HCT116 (cell line): ENCODE measurements at regions not wholly inside any gene's neighbourhood (a gene's known extent, or its start where the extent isn't known, plus 50 kb on each side); places are given as distances from the start of the nearest gene placed in this dataset.

ENCODE experiments used
- ATAC-seq: fragments of 200-7000 bp; cut with Tn5 transposase; 2 replicates; pipeline ENCODE4 v1.9.1; 2020; ENCODE audit warnings: mild to moderate bottlenecking, moderate library complexity
- BruUV-seq: library from RNA; stranded (reverse); fragments of 400-500 nt; replicated peaks from 2 replicates; lab custom pipeline; 2021; lab: Mats Ljungman, UMichigan
- CTCF ChIA-PET: fragments of 300-600 bp; sonication (Branson Sonifier 250); formaldehyde crosslinking; loops from one replicate; lab custom pipeline; 2021; ENCODE audit warnings: antibody characterized with exemption; lab: Charles Lee
- POLR2A ChIA-PET: fragments of 300-600, 350-600 bp; sonication (Branson Sonifier 250); formaldehyde crosslinking; loops from one replicate; lab custom pipeline; 2021; ENCODE audit warnings: antibody characterized with exemption; lab: Charles Lee
- RAD21 ChIA-PET, 2 experiments: fragments of 300-600 bp; sonication (Branson Sonifier 250); formaldehyde crosslinking; loops; one replicate each; lab custom pipeline; 2023; ENCODE audit warnings: low total read pairs in 2 of 2; ENCODE audit not compliant: uncharacterized antibody in 2 of 2, unreplicated experiment in 2 of 2, low non-redundant PET in 1 of 2; lab: Charles Lee
- DNase-seq: peaks from one replicate; pipeline ENCODE4 v3.0.0-alpha.2; 2010; ENCODE audit warnings: low read depth, low spot score
- H2AFZ ChIP-seq: fragments of 200-600 bp; shearing (Covaris generic), sonication (generic); 2 replicates; pipeline ENCODE4 v1.6.1; 2017; ENCODE audit warnings: low read depth, mixed run types, mixed read lengths, antibody characterized with exemption, low read length; ENCODE audit not compliant: poor library complexity, severe bottlenecking
- H3K27ac ChIP-seq: 2 replicates; pipeline ENCODE4 v1.5.1; 2012; ENCODE audit warnings: low read depth, low read length
- H3K27me3 ChIP-seq: fragments of 200-600 bp; sonication (generic); 2 replicates; pipeline ENCODE4 v1.6.1; 2016; ENCODE audit warnings: mixed run types, low read length, mixed read lengths; ENCODE audit not compliant: insufficient read depth
- H3K36me3 ChIP-seq, 2 experiments: fragments of 200-500 bp in 1 of 2; fragments of 200-600 bp in 1 of 2; sonication (Bioruptor generic) in 1 of 2; sonication (generic) in 1 of 2; 2 replicates each; pipeline versions ENCODE4 v1.5.1 to v1.6.1; 2014 to 2016; ENCODE audit warnings: low read length in 2 of 2, inconsistent platforms in 1 of 2, mixed read lengths in 1 of 2, mixed run types in 1 of 2; ENCODE audit not compliant: insufficient read depth in 2 of 2, control insufficient read depth in 1 of 2
- H3K4me1 ChIP-seq, 2 experiments: fragments of 200-600 bp in 1 of 2; sonication (generic) in 1 of 2; 2 replicates each; pipeline versions ENCODE4 v1.5.1 to v1.6.1; 2012 to 2017; ENCODE audit warnings: low read length in 2 of 2, inconsistent platforms in 1 of 2, mild to moderate bottlenecking in 1 of 2, mixed read lengths in 1 of 2, mixed run types in 1 of 2, moderate library complexity in 1 of 2; ENCODE audit not compliant: insufficient read depth in 2 of 2, control insufficient read depth in 1 of 2
- H3K4me2 ChIP-seq: fragments of 200-600 bp; sonication (generic); 2 replicates; pipeline ENCODE4 v1.6.1; 2017; ENCODE audit warnings: mixed run types, low read length, mixed read lengths
- H3K4me3 ChIP-seq, 2 experiments: fragments of 200-600 bp in 1 of 2; sonication (generic) in 1 of 2; replicated peaks in 1 of 2; 2 replicates each; pipeline ENCODE4 v1.5.1; 2011 to 2016; ENCODE audit warnings: low read length in 2 of 2, control low read depth in 1 of 2, low read depth in 1 of 2, mild to moderate bottlenecking in 1 of 2, mixed read lengths in 1 of 2, mixed run types in 1 of 2
- H3K79me2 ChIP-seq: fragments of 200-600 bp; sonication (generic); 2 replicates; pipeline ENCODE4 v1.6.1; 2017; ENCODE audit warnings: mild to moderate bottlenecking, mixed run types, low read length, moderate library complexity, mixed read lengths; ENCODE audit not compliant: insufficient read depth
- H3K9ac ChIP-seq: fragments of 200-600 bp; sonication (generic); 2 replicates; pipeline ENCODE4 v1.6.1; 2016; ENCODE audit warnings: low read length, mixed read lengths
- H3K9me2 ChIP-seq: fragments of 200-600 bp; sonication (generic), shearing (Covaris generic); 2 replicates; pipeline ENCODE4 v1.6.1; 2017; ENCODE audit warnings: mixed run types, mild to moderate bottlenecking, moderate library complexity; ENCODE audit not compliant: insufficient read depth
- H3K9me3 ChIP-seq, 2 experiments: fragments of 200-500 bp in 1 of 2; fragments of 200-600 bp in 1 of 2; sonication (Bioruptor generic) in 1 of 2; sonication (generic) in 1 of 2; 2 replicates each; pipeline ENCODE4 v1.6.1; 2014 to 2017; ENCODE audit warnings: low read length in 2 of 2, mixed read lengths in 2 of 2, inconsistent platforms in 1 of 2, low read depth in 1 of 2, mild to moderate bottlenecking in 1 of 2, mixed run types in 1 of 2, moderate library complexity in 1 of 2; ENCODE audit not compliant: control insufficient read depth in 1 of 2, insufficient read depth in 1 of 2
- H4K20me1 ChIP-seq: fragments of 200-600 bp; sonication (generic), shearing (Covaris generic); 2 replicates; pipeline ENCODE4 v1.6.1; 2017; ENCODE audit warnings: mixed run types, mild to moderate bottlenecking, moderate library complexity; ENCODE audit not compliant: insufficient read depth
- EGR1 ChIP-seq: IDR thresholded peaks from 2 replicates; pipeline ENCODE4 v1.6.1; 2012; ENCODE audit warnings: low read depth
- FOSL1 ChIP-seq: IDR thresholded peaks from 2 replicates; pipeline ENCODE4 v1.6.1; 2012; ENCODE audit warnings: low read depth
- MAX ChIP-seq: IDR thresholded peaks from 2 replicates; pipeline ENCODE4 v1.6.1; 2012
- POLR2A ChIP-seq: IDR thresholded peaks from 2 replicates; pipeline ENCODE4 v1.7.0; 2011; ENCODE audit warnings: borderline replicate concordance; ENCODE audit not compliant: insufficient read depth, insufficient read length; ENCODE audit errors: extremely low read depth
- REST ChIP-seq: IDR thresholded peaks from 2 replicates; pipeline ENCODE4 v1.6.1; 2012; ENCODE audit warnings: low read depth
- intact Hi-C: fragments of 100-400 bp; cut with micrococcal nuclease; formaldehyde crosslinking; loops from 2 replicates; pipeline ENCODE4 v1.10.0; 2022

GRCh38 chr6:103215847-103216246 is 1643.9 kb downstream of the HACE1 start (continued):
- TF ChIP-seq POLR2A (no peak), EGR1 (no peak), REST (no peak)
- TF ChIP-seq, all 23 proteins: peak for 0

GRCh38 chr6:103210686-103211085 is 1649.0 kb downstream of the HACE1 start:
- POLR2A ChIA-PET, result no interaction called here
- H3K79me2 ChIP-seq, result no peaks in the 10 kb centered on the region
- H3K4me1 ChIP-seq, result no peaks in the 10 kb centered on the region
- ATAC-seq (no peak), DNase-seq (no peak)
- intact Hi-C loops, result no loop called here
- H3K4me3 ChIP-seq, result no peak overlapping the region
- no peak overlapping the region for H3K9ac ChIP-seq
- no peaks in the 10 kb centered on the region for H3K27me3 ChIP-seq
- no peak overlapping the region for H3K27ac ChIP-seq
- H3K36me3 ChIP-seq, result no peaks in the 10 kb centered on the region
- no peak for TF ChIP-seq FOSL1
- H3K4me2 ChIP-seq, result no peak overlapping the region
- CTCF ChIA-PET, result no interaction called here
- no peaks in the 10 kb centered on the region for H4K20me1 ChIP-seq
- peak overlapping the region; percentile 17 for H2AFZ ChIP-seq
- BruUV-seq, result no TSS peak
- no peaks in the 10 kb centered on the region for H3K9me2 ChIP-seq
- RAD21 ChIA-PET, result no interaction called here
- H3K9me3 ChIP-seq, result no peaks in the 10 kb centered on the region

- H3K4me2 ChIP-seq, result no peak overlapping the region
- POLR2A ChIA-PET, result no interaction called here
Measured at GRCh38 chr6:103198386-103198785, 1661.3 kb downstream of the HACE1 start.

More at GRCh38 chr6:103198386-103198785, 1661.3 kb downstream of the HACE1 start:
- Histone ChIP-seq H3K27me3 (no peaks in the 10 kb centered on the region), H3K79me2 (no peaks in the 10 kb centered on the region), H3K4me1 (no peaks in the 10 kb centered on the region), H2AFZ (no peak overlapping the region), H3K27ac (no peak overlapping the region), H3K9ac (no peak overlapping the region), H3K36me3 (no peaks in the 10 kb centered on the region), H3K9me3 (no peaks in the 10 kb centered on the region), H3K4me3 (no peak overlapping the region), H4K20me1 (no peaks in the 10 kb centered on the region), H3K9me2 (no peaks in the 10 kb centered on the region)
- DNase-seq, result no peak
- RAD21 ChIA-PET, result no interaction called here
- intact Hi-C loops, result no loop called here
- CTCF ChIA-PET, result no interaction called here
- ATAC-seq, result no peak
- BruUV-seq, result no TSS peak
- no peak for TF ChIP-seq MAX
